H9 (cell line): ENCODE measurements at regions not wholly inside any gene's neighbourhood (a gene's known extent, or its start where the extent isn't known, plus 50 kb on each side); places are given as distances from the start of the nearest gene placed in this dataset.
"Not testable (repeated sequence)": the region's sequence is repeated elsewhere in the genome, so short reads cannot be mapped to it uniquely, and the experiment has no call there.

Experiments
- DNase-seq: peaks from one replicate; pipeline ENCODE4 v3.0.0-alpha.2; 2017
- H2AFZ ChIP-seq: one replicate; pipeline ENCODE4 v1.6.1; 2013; ENCODE audit warnings: mild to moderate bottlenecking, low read length, control low read depth, moderate library complexity
- H2AK5ac ChIP-seq: 2 replicates; pipeline ENCODE4 v1.6.1; 2013; ENCODE audit warnings: low read length, control low read depth, mixed read lengths; ENCODE audit not compliant: insufficient read length
- H2BK120ac ChIP-seq: one replicate; pipeline ENCODE4 v1.6.1; 2013; ENCODE audit warnings: low read depth, mild to moderate bottlenecking, low read length, control low read depth, inconsistent platforms; ENCODE audit not compliant: poor library complexity, severe bottlenecking
- H2BK12ac ChIP-seq: 2 replicates; pipeline ENCODE4 v1.6.1; 2013; ENCODE audit warnings: low read length, control low read depth, mixed read lengths, low read depth; ENCODE audit not compliant: insufficient read length
- H2BK15ac ChIP-seq: 2 replicates; pipeline ENCODE4 v1.6.1; 2013; ENCODE audit warnings: low read depth, low read length, control low read depth
- H2BK20ac ChIP-seq: one replicate; pipeline ENCODE4 v1.6.1; 2013; ENCODE audit warnings: low read depth, mild to moderate bottlenecking, low read length, control low read depth, inconsistent platforms; ENCODE audit not compliant: poor library complexity, severe bottlenecking
- H2BK5ac ChIP-seq: 2 replicates; pipeline ENCODE4 v1.6.1; 2013; ENCODE audit warnings: low read length, control low read depth, mixed read lengths; ENCODE audit not compliant: insufficient read length
- H3K14ac ChIP-seq: 2 replicates; pipeline ENCODE4 v1.6.1; 2013; ENCODE audit warnings: low read length, control low read depth; ENCODE audit not compliant: insufficient read depth
- H3K18ac ChIP-seq: 2 replicates; pipeline ENCODE4 v1.6.1; 2013; ENCODE audit warnings: low read depth, mild to moderate bottlenecking, mixed read lengths, low read length, control low read depth; ENCODE audit not compliant: insufficient read length
- H3K23ac ChIP-seq: 2 replicates; pipeline ENCODE4 v1.6.1; 2013; ENCODE audit warnings: low read length, control low read depth, mixed read lengths, low read depth; ENCODE audit not compliant: insufficient read length
- H3K23me2 ChIP-seq: 2 replicates; pipeline ENCODE4 v1.6.1; 2013; ENCODE audit warnings: low read depth, mild to moderate bottlenecking, mixed read lengths, low read length, control low read depth; ENCODE audit not compliant: insufficient read length, poor library complexity, severe bottlenecking
- H3K27ac ChIP-seq: 2 replicates; pipeline ENCODE4 v1.5.1; 2013; ENCODE audit warnings: low read length, control low read depth, mixed read lengths, low read depth; ENCODE audit not compliant: insufficient read length
- H3K27me3 ChIP-seq: 2 replicates; pipeline ENCODE4 v1.6.1; 2013; ENCODE audit warnings: low read length, control low read depth, inconsistent platforms; ENCODE audit not compliant: insufficient read depth
- H3K4ac ChIP-seq: 2 replicates; pipeline ENCODE4 v1.6.1; 2013; ENCODE audit warnings: low read depth, mild to moderate bottlenecking, control low read depth, inconsistent platforms, low read length, moderate library complexity
- H3K4me1 ChIP-seq: 2 replicates; pipeline ENCODE4 v1.6.1; 2013; ENCODE audit warnings: low read length, control low read depth, inconsistent platforms; ENCODE audit not compliant: insufficient read depth
- H3K4me2 ChIP-seq: 2 replicates; pipeline ENCODE4 v1.6.1; 2013; ENCODE audit warnings: low read length, control low read depth, mixed read lengths; ENCODE audit not compliant: insufficient read length, insufficient read depth
- H3K56ac ChIP-seq: 2 replicates; pipeline ENCODE4 v1.6.1; 2013; ENCODE audit warnings: low read depth, mild to moderate bottlenecking, mixed read lengths, low read length, control low read depth; ENCODE audit not compliant: insufficient read length
- H3K79me1 ChIP-seq: 2 replicates; pipeline ENCODE4 v1.6.1; 2013; ENCODE audit warnings: low read depth, mild to moderate bottlenecking, moderate library complexity, low read length, control low read depth, inconsistent platforms; ENCODE audit not compliant: insufficient read depth, poor library complexity, severe bottlenecking
- H3K79me2 ChIP-seq: 2 replicates; pipeline ENCODE4 v1.6.1; 2013; ENCODE audit warnings: low read length, control low read depth, inconsistent platforms; ENCODE audit not compliant: insufficient read depth
- H3K9ac ChIP-seq: 2 replicates; pipeline ENCODE4 v1.6.1; 2013; ENCODE audit warnings: low read length, control low read depth, mixed read lengths; ENCODE audit not compliant: insufficient read length; ENCODE audit errors: extremely low read depth
- H3K9me3 ChIP-seq: one replicate; pipeline ENCODE4 v1.6.1; 2013; ENCODE audit warnings: low read depth, low read length, inconsistent platforms; ENCODE audit not compliant: control insufficient read depth
- H3T11ph ChIP-seq: one replicate; pipeline ENCODE4 v1.6.1; 2013; ENCODE audit warnings: mild to moderate bottlenecking, low read length, control low read depth, inconsistent platforms
- H4K20me1 ChIP-seq: one replicate; pipeline ENCODE4 v1.6.1; 2013; ENCODE audit not compliant: control insufficient read depth, insufficient read length, insufficient read depth
- H4K5ac ChIP-seq: 2 replicates; pipeline ENCODE4 v1.6.1; 2013; ENCODE audit warnings: low read depth, mild to moderate bottlenecking, mixed read lengths, low read length, control low read depth; ENCODE audit not compliant: insufficient read length
- H4K8ac ChIP-seq: replicated peaks from 2 replicates; pipeline ENCODE4 v1.6.1; 2013; ENCODE audit warnings: low read length, control low read depth, mixed read lengths, low read depth; ENCODE audit not compliant: insufficient read length
- H4K91ac ChIP-seq: 2 replicates; pipeline ENCODE4 v1.6.1; 2013; ENCODE audit warnings: low read depth, mild to moderate bottlenecking, moderate library complexity, mixed read lengths, low read length, control low read depth; ENCODE audit not compliant: insufficient read length
- H3K27ac Mint-ChIP-seq, 3 experiments: 2 replicates in 2 of 3; 3 replicates in 1 of 3; pipeline ENCODE4 v1.8.0; 2020 to 2021; ENCODE audit warnings: mixed read lengths in 3 of 3, mild to moderate bottlenecking in 1 of 3, moderate library complexity in 1 of 3
- H3K27me3 Mint-ChIP-seq: 2 replicates; pipeline ENCODE4 v1.8.0; 2021; ENCODE audit warnings: low read depth, mild to moderate bottlenecking, moderate library complexity, mixed read lengths
- H3K36me3 Mint-ChIP-seq, 3 experiments: 2 replicates in 2 of 3; 3 replicates in 1 of 3; pipeline ENCODE4 v1.8.0; 2020 to 2021; ENCODE audit warnings: low read depth in 3 of 3, mixed read lengths in 3 of 3; ENCODE audit not compliant: insufficient read depth in 1 of 3
- H3K4me1 Mint-ChIP-seq, 2 experiments: 2 replicates each; pipeline ENCODE4 v1.8.0; 2020; ENCODE audit warnings: mixed read lengths in 2 of 2
- H3K4me3 Mint-ChIP-seq, 2 experiments: 2 replicates in 1 of 2; 3 replicates in 1 of 2; pipeline ENCODE4 v1.8.0; 2020 to 2021; ENCODE audit warnings: mild to moderate bottlenecking in 2 of 2, mixed read lengths in 2 of 2, moderate library complexity in 1 of 2
- H3K9me3 Mint-ChIP-seq, 2 experiments: 2 replicates in 1 of 2; 3 replicates in 1 of 2; pipeline ENCODE4 v1.8.0; 2020; ENCODE audit warnings: mild to moderate bottlenecking in 2 of 2, mixed read lengths in 2 of 2, moderate library complexity in 1 of 2
- WGBS: extraction: QIAGEN DNeasy Blood & Tissue Kit; methylation state at CpG from one replicate; pipeline ENCODE4 v1.1.7; 2013; ENCODE audit warnings: missing lambda C conversion rate, low lambda C conversion rate, mixed read lengths; ENCODE audit not compliant: insufficient read length; ENCODE audit errors: extremely low coverage; 5-methylcytosine and 5-hydroxymethylcytosine counted together
- TF ChIP-seq, protein P1 (sequence below): fragments of 200-600 bp; sonication (generic); conservative IDR thresholded peaks from 3 replicates; pipeline ENCODE4 v1.8.0; 2021; ENCODE audit warnings: antibody characterized with exemption, mild to moderate bottlenecking

DNA sequence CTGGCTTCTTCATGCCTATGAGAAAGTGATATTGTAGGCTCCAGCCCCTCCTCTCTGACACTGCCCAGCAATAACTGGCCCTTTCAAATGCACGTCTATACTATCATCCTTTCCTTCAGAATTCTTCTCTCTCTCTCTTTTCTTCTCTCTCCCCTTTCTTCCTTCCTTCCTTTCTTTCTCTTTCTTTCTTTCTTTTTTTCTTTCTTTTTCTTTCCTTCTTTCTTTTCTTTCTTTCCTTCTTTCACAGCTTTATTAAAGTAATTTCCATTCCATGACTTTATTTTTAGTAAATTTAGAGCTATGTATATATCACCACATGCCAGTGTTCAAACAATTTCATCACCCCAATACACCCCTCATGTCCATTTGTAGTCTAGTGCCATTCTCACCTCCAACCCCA, 302.1 kb downstream of the RPAP3 start:
- Mint-ChIP-seq H3K4me1 (no peaks in the 10 kb centered on the region), H3K27ac (no peak overlapping the region; a peak in 1 of 7 replicates), H3K4me3 (no peak overlapping the region), H3K27me3 (no peaks in the 10 kb centered on the region; the same call in 1 of the 2 replicates), H3K36me3 (no peaks in the 10 kb centered on the region), H3K9me3 (peaks cover 0 to 4% of the 10 kb centered on the region in 2 experiments; a peak in 2 of 5 replicates)
- Histone ChIP-seq H2BK15ac (no peak overlapping the region), H2BK12ac (no peak overlapping the region), H3K79me2 (no peaks in the 10 kb centered on the region), H3T11ph (no peak overlapping the region), H2BK5ac (no peak overlapping the region), H3K18ac (no peak overlapping the region), H4K8ac (no peak overlapping the region), H3K27me3 (no peaks in the 10 kb centered on the region), H3K14ac (no peak overlapping the region), H4K20me1 (no peaks in the 10 kb centered on the region), H3K4me2 (no peak overlapping the region), H3K23ac (no peak overlapping the region), H3K9me3 (no peaks in the 10 kb centered on the region), H2AFZ (no peak overlapping the region), H3K79me1 (no peaks in the 10 kb centered on the region), H3K27ac (no peak overlapping the region), H3K4me1 (no peaks in the 10 kb centered on the region), H4K91ac (no peak overlapping the region), H3K56ac (no peak overlapping the region), H3K4ac (no peak overlapping the region), H2AK5ac (no peak overlapping the region), H2BK120ac (no peak overlapping the region), H2BK20ac (no peak overlapping the region), H4K5ac (no peak overlapping the region), H3K23me2 (no peaks in the 10 kb centered on the region), H3K9ac (no peak overlapping the region)
- WGBS, result no CpG with 5 or more reads among the region's 1 CpG
- TF ChIP-seq, protein P1, sequence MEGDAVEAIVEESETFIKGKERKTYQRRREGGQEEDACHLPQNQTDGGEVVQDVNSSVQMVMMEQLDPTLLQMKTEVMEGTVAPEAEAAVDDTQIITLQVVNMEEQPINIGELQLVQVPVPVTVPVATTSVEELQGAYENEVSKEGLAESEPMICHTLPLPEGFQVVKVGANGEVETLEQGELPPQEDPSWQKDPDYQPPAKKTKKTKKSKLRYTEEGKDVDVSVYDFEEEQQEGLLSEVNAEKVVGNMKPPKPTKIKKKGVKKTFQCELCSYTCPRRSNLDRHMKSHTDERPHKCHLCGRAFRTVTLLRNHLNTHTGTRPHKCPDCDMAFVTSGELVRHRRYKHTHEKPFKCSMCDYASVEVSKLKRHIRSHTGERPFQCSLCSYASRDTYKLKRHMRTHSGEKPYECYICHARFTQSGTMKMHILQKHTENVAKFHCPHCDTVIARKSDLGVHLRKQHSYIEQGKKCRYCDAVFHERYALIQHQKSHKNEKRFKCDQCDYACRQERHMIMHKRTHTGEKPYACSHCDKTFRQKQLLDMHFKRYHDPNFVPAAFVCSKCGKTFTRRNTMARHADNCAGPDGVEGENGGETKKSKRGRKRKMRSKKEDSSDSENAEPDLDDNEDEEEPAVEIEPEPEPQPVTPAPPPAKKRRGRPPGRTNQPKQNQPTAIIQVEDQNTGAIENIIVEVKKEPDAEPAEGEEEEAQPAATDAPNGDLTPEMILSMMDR, result no peak
- DNase-seq, result no peak

- not testable (repeated sequence) for H2AFZ ChIP-seq, H3K9me3 ChIP-seq, H4K5ac ChIP-seq, H3K4ac ChIP-seq, H3K23ac ChIP-seq, H4K8ac ChIP-seq, H2AK5ac ChIP-seq, H3K79me1 ChIP-seq, H3K4me2 ChIP-seq, H4K20me1 ChIP-seq, H3K4me1 Mint-ChIP-seq, H3K27me3 ChIP-seq, H2BK15ac ChIP-seq, H3K4me3 Mint-ChIP-seq, H3T11ph ChIP-seq, H4K91ac ChIP-seq, H3K27ac ChIP-seq, H2BK20ac ChIP-seq, H3K4me1 ChIP-seq, H3K23me2 ChIP-seq, H3K18ac ChIP-seq, H3K56ac ChIP-seq, DNase-seq, H2BK120ac ChIP-seq, H3K79me2 ChIP-seq, H3K9ac ChIP-seq, H2BK5ac ChIP-seq, H3K14ac ChIP-seq, H2BK12ac ChIP-seq, H3K27me3 Mint-ChIP-seq
- Mint-ChIP-seq H3K27ac (0 out of 7 replicates have a peak overlapping the region, but pooled peaks of 1 of the 3 experiments have one; percentile 5), H3K9me3 (peaks cover 14 to 19% of the 10 kb centered on the region in 2 experiments; a peak in 4 of 5 replicates), H3K36me3 (peaks cover 0 to 16% (median 8%) of the 10 kb centered on the region in 3 experiments; a peak in 4 of 7 replicates)
- no CpG with 5 or more reads among the region's 3 CpGs for WGBS
These were observed 304.6 kb downstream of the RPAP3 start for GRCh38 chr12:47401196-47401595.
